HG02938 (cell line): ENCODE measurements at regions not wholly inside any gene's neighbourhood (a gene's known extent, or its start where the extent isn't known, plus 50 kb on each side); places are given as distances from the start of the nearest gene placed in this dataset.

Experiments
- ATAC-seq: cut with Tn5 transposase; IDR thresholded peaks from one replicate; pipeline ENCODE4 v1.9.1; 2021; ENCODE audit warnings: mild to moderate bottlenecking, moderate library complexity; ENCODE audit not compliant: unreplicated experiment

DNA sequence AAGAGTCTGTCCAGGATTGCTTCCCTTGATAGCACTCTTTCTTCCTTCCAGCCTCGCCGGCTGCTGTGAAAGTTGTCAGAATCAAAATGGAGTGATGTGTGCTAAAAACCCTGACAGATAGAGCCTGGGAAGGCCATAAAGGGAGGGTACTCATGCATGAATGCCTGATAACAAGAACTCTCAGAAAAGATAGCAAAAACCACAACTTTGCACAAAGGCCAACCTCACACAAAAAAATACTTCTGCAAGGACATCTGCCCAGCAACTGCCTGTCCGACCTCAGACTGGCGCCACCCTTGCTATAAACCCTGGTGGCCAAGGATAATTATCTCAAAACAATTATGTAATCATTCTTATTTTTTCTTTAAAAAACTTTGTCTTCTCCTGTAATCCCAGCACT is 133.2 kb upstream of the SVIL start:
- no peak for ATAC-seq

DNA sequence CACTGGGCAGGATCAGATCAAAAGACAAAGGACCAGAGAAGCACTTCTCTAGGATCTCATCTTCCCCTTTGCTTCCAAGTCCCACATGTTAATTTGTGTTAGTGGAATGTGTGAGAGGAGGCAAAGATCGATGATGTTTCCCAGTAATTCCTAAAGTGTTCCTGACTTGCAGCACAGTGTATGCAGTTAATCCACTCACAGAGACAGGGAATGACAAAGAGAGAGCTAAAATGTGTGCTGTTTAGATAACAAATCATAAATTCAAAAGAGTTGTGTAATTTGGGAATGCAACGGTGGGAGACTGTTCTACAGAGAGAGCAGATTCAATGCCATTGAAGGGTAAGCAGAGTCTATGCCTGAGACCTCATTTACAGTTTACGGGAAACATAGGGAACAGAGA is 132.0 kb upstream of the SVIL start:
- no peak for ATAC-seq

- ATAC-seq, result no peak
Observed at GRCh38 chr10:29765330-29765729, 130.6 kb upstream of the SVIL start.

- no peak for ATAC-seq
Observed at GRCh38 chr10:29763396-29763795, 128.6 kb upstream of the SVIL start.

DNA sequence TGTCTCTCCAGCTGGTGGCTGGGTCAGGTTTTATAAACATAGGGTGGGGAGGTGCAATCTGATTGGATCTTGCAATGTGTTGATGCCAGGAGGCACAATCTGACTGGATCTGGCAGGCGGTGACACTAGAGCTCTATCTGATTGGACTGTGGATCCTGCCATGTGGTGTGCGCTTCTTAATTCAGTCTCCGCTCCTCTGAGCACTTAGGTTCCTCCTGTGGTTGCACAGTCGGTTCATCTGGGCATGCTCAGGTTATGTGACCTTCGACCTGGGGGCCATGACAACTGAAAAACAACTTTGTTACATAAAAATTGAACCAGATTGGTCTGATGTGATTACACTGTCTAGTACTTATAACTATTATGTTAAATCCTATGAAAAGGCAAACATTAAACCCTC is 127.1 kb upstream of the SVIL start:
- no peak for ATAC-seq

DNA sequence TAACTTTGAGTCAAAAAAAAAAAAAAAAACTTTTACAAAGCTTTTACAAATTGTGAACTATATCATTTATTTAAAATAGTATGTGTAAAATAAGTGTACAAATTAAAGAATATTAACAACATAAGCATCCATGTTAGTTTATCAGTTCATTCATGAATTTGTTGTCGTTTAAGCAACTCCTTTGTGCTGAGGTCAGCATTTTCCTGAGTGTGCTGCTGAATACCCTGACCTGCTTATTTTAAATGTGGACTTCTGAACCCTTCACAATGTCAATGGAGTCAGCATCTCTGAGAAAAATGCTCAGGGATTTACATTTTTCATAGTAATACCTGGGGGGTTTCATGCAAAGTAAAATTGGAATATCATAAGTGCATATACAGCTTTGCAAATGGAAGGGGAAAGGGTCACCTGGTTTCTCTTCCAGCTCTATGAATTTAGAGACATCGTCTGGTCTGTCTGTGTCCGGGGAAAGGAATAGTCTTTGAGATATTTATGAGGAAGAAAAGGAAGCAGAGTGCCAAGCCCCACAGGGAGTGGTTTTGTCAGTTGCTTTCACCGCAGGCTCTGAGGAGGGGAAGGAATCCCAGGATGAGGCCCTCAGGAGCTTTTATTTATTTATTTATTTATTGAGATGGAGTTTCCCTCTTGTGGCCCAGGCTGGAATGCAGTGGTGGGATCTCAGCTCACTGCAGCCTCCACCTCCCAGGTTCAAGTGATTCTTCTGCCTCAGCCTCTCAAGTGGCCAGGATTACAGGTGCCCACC is 125.5 kb upstream of the SVIL start:
- ATAC-seq, result no peak

GRCh38 chr10:29757551-29758297 is 123.0 kb upstream of the SVIL start:
- ATAC-seq, result no peak

GRCh38 chr10:29756451-29756850 is 121.7 kb upstream of the SVIL start:
- ATAC-seq, result no peak

DNA sequence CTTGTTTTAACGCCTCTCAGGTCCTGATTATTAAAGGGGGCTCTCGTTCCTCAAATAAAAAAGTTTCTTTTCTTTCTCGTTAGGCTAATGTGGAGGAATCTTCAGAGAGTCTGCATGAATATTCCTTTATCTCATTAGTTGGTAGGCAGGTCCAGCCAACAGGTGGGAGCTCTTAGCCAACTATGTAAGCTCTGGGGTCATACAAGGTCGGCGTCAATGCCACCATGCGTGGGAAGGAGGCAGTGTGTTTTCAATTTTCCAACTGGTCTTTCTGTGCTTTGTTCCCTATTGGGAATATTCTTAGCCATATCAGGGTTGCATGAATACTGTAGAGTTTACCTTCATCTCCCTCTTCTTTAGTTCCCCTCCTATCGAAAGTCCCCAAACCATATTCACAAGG is 118.5 kb upstream of the SVIL start:
- ATAC-seq, result no peak

DNA sequence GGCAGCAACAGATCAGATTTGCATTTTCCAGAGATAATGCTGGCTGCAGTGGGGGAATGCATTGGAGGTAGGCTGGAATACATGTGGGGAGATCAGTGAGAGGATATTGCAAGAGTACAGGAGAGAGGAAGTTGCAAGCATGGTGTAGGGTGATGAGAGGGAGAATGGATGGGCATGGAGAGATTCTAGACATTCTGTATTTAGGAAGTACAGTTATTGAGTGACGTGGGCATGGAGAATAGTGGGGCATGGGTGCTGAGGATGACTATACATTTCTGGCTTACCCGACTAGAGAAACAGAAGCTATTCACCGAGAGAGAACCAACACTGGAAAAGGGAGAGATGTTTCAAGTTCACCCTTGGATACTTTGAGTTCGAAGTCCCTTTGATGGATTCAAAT is 116.9 kb upstream of the SVIL start:
- ATAC-seq, result no peak

DNA sequence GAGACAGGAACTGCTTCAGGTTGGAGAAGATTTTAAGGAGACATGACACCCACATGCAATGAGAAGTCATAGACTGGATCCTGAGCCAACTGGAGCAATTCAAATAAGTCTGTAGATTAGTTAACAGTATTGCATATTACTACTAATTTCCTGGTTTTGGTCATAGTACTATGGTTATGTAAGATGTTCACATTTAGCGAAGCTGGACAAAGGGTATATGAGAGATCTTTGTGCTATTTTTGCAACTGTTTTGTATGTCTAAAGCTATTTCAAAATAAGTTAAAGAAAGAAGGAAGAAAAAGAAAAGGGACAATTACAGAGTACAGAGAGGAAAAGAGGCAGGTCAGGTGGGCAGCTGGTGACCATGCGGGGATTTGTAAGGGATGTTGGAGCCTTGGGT is 116.5 kb upstream of the SVIL start:
- ATAC-seq, result no peak

DNA sequence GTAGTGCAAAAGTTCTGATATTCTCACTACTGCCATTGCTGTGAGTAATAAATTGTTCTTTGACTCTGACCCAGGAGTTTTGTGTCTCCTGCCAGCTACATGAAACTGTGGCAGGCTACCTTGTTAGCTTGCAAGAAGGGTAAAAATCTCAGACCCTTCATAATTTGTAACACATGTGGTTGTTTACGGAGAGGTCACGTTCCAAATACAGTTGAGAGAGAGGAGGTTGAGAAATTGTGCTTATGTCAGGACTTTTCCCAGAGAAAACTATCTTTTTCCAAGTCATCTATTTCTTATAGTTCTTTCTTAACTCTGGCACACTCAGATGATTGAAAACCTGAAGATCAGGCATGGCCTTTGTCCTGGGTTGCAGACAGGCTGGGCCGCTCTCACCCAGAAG is 114.4 kb upstream of the SVIL start:
- ATAC-seq, result no peak

- ATAC-seq, result no peak
Observed at GRCh38 chr10:29748109-29748650, 113.4 kb upstream of the SVIL start.

- ATAC-seq, result no peak
Observed at GRCh38 chr10:29746080-29746797, 111.5 kb upstream of the SVIL start.

- ATAC-seq, result no peak
Observed at GRCh38 chr10:29740981-29741545, 106.3 kb upstream of the SVIL start.

- ATAC-seq, result no peak
Observed at GRCh38 chr10:29738341-29738740, 103.6 kb upstream of the SVIL start.

DNA sequence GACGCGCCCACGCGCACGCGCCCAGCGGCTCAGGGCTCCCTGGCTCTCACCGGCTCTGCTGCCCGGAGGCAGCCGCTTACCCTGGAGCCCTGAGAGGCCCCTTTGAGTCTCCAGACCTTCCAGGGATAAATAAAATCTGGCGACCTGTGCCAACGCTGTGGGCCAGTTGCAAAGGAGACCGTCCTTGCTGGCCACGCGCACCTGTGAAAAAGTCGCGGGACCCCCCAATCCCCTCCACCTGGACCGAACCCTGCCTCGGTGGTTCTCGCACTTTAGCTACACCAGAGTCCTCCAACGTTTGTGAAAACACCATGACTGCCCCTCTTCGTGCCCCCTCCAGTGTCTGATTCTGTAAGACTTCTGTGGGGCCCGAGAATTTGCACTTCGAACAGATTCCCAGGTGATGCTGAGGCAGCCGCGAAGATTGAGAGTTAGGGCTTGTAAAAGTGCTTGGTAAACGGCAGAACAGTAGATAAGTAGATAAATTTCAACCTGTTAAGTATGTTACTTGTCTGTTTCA is 102.4 kb upstream of the SVIL start:
- no peak for ATAC-seq

GRCh38 chr10:29736366-29737073 is 101.7 kb upstream of the SVIL start:
- ATAC-seq, result no peak

DNA sequence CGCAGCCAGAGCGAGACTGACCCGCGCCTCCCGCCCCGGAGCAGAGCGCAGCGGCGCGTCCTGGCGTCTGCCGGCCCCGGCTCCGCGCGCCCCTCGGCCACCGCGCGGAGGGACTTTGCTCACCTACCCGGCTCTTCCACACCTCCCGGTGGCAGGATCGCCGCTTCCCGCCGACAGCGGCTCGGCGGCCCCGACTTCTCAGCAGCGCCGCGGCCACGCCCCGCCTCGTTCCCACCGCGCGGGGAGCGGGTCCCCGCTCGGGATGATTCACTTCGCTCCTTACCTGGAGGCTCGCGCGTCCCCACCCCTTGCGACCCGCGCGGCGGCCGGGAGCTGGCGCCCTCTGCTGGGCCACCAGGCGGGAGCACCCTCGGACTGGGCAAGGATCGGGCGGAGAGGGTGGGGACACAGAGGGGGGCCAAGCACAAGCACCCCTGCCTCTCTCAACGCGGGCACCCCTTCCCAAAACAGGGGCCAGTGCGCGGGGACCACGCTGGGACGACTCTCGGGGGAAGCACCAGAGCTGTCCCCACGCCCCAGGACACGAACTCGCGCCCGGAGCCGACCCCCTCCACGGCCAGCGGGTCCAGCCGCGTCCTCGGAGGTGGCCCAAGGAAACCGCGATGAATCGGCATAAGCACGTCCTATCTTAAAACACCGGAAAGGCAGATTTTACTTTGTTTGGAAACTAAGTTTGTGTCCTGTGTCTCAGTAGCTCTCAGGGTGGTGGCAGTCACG is 101.0 kb upstream of the SVIL start:
- ATAC-seq, result peak; percentile 62
